ENCODE measurements at regions not wholly inside any gene's neighbourhood (a gene's known extent, or its start where the extent isn't known, plus 50 kb on each side); places are given as distances from the start of the nearest gene placed in this dataset.

DNA sequence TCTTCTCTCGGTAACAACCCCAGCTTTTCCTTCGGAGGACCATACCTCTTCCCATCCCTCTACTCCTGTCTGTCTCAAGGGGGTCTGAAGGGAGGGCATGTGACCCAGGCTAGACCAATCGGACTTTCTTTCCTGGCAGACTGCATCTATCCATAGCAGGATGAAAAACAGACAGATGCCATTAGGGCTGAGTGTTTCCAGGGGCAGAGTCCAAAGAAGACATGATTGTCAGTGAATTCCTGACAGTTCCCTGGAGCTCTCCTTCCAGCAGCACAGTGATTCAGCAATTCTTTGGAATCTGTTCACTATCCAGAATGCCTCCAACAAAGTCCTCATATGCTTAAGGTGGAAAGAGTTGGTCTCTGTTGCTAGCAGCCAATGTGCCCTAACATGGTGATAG lies 189.8 kb downstream of the KCTD12 start:
- Histone ChIP-seq H3K4me3 (ENCODE audit: insufficient read depth, low read depth, low read length) (no peak overlapping the region), H3K27me3 (ENCODE audit: control insufficient read depth, insufficient read depth, low read length) (no peaks in the 10 kb centered on the region), H3K36me3 (replicated peaks; ENCODE audit: control insufficient read depth, insufficient read depth, low read length) (no peaks in the 10 kb centered on the region)
- DNase-seq = no peak

DNA sequence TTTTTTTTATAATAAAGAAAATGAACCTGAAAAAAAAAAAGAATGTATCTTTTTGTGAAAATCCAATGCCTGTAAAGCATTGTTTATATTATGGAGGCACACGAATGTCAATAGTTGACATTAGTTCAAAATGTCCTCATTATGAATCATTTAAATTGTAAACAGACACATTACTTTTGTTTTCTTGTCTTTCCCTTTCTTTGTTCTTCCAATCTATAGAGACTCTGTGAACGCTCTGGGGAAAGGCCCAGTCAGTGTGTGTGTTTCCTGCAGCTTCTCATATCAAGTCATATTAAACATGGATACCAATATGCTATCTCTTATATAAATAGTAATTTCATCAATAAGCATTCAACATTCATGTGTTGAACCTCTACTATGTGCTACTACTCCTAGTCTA lies 193.1 kb downstream of the KCTD12 start:
- Histone ChIP-seq H3K27me3 (ENCODE audit: control insufficient read depth, insufficient read depth, low read length) (no peaks in the 10 kb centered on the region), H3K4me3 (ENCODE audit: insufficient read depth, low read depth, low read length) (no peak overlapping the region), H3K36me3 (replicated peaks; ENCODE audit: control insufficient read depth, insufficient read depth, low read length) (no peaks in the 10 kb centered on the region)
- DNase-seq = no peak

DNA sequence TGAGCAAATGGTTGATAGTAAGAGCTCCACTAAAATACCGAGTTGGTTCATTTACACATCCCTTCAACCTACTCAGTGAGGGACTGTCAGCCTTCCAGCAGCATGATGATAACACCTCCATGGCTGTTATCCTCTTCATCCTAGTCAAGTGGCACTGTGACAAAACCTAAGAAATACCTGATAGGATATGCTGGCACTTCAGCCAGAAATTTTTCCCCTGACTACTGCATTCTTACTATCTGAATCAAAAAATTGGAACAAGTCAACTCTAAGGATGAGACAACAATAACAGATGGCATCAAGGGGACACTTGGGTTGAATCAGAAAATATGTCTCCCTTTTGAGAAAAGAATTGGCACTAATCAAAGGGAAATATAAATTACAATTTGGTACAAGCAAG lies 193.9 kb downstream of the KCTD12 start:
- Histone ChIP-seq H3K27me3 (ENCODE audit: control insufficient read depth, insufficient read depth, low read length) (no peaks in the 10 kb centered on the region), H3K36me3 (replicated peaks; ENCODE audit: control insufficient read depth, insufficient read depth, low read length) (no peaks in the 10 kb centered on the region), H3K4me3 (ENCODE audit: insufficient read depth, low read depth, low read length) (no peak overlapping the region)
- no peak for DNase-seq

DNA sequence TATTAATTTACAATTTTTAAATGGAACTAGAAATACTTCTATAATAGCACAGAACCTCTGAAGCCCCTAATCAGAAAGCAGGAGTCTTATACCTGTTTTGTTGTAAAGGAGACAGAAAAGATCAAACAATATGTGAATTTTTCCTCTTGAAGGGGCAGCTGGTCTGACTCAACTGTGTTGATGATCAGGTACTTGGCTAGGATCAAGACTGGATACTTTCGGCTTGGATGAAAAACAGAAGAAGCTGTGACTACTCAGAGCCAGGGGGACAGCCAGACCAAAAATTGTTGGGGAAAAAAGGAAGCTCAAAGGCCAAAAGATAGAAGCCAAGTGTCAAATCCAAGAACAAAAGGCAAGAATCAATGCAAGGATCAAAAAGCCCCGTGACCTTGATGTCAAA lies 195.6 kb downstream of the KCTD12 start:
- H3K36me3 ChIP-seq (replicated peaks; ENCODE audit: control insufficient read depth, insufficient read depth, low read length) = no peaks in the 10 kb centered on the region
- DNase-seq = no peak
- H3K27me3 ChIP-seq (ENCODE audit: control insufficient read depth, insufficient read depth, low read length) = no peaks in the 10 kb centered on the region
- H3K4me3 ChIP-seq (ENCODE audit: insufficient read depth, low read depth, low read length) = no peak overlapping the region

DNA sequence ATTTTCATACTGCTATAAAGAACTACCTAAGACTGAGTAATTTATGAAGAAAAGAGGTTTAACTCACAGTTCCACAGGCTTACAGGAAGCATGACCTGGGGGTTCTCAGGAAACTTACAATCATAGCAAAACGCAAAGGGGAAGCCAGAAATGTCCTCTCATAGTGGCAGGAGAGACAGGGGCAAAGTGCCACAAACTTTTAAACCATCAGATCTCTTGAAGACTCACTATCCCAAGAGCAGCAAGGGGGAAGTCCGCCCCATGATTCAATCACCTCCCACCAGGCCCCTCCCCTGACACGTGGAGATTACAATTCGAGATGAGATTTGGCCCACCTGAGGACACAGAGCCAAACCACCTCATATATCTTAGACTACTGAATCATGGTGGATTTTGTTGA lies 198.7 kb downstream of the KCTD12 start:
- DNase-seq = no peak
- H3K27me3 ChIP-seq (ENCODE audit: control insufficient read depth, insufficient read depth, low read length) = no peaks in the 10 kb centered on the region
- H3K36me3 ChIP-seq (replicated peaks; ENCODE audit: control insufficient read depth, insufficient read depth, low read length) = no peaks in the 10 kb centered on the region
- no peak overlapping the region for H3K4me3 ChIP-seq (ENCODE audit: insufficient read depth, low read depth, low read length)

DNA sequence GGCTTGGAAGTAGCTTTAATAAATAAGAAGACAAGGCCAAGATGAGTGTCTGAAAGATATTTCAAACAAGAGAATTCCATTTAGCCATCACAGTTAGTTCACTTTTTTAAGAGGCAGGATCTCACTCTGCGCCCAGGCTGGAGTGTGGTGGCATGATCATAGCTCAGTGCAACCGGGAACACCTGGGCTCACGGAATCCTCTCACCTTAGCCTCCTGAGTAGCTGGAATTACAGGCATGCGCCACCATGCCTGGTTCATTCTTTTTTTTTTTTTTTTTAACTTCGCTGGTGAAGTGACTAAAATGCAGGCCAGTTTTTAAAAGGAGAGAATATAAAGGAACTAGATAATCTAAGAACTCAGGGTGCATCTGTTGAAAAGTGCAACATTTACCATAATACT lies 200.3 kb downstream of the KCTD12 start:
- no peaks in the 10 kb centered on the region for H3K36me3 ChIP-seq (replicated peaks; ENCODE audit: control insufficient read depth, insufficient read depth, low read length)
- H3K27me3 ChIP-seq (ENCODE audit: control insufficient read depth, insufficient read depth, low read length) = no peaks in the 10 kb centered on the region
- DNase-seq = no peak
- H3K4me3 ChIP-seq (ENCODE audit: insufficient read depth, low read depth, low read length) = no peak overlapping the region

DNA sequence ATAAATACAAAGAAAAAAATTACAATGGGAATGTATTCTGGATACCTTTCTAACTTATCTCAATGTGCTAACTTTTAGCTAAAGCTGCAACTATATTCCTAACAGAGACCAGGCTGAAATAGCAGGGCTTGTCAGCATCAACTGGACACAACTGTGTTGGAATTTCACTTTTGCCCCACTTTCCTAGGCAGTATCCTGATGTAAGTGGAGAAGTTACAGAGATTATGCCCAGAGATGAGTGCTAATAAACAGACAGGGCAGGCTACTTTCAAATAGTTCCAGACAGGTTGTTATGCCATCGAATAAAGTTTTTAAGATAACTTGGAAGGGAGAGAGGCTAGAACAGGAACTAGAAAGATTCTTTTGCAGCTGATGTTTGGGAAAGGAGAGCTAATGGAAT lies 201.9 kb downstream of the KCTD12 start:
- no peak for DNase-seq
- no peaks in the 10 kb centered on the region for H3K36me3 ChIP-seq (replicated peaks; ENCODE audit: control insufficient read depth, insufficient read depth, low read length)
- no peaks in the 10 kb centered on the region for H3K27me3 ChIP-seq (ENCODE audit: control insufficient read depth, insufficient read depth, low read length)
- H3K4me3 ChIP-seq (ENCODE audit: insufficient read depth, low read depth, low read length) = no peak overlapping the region

DNA sequence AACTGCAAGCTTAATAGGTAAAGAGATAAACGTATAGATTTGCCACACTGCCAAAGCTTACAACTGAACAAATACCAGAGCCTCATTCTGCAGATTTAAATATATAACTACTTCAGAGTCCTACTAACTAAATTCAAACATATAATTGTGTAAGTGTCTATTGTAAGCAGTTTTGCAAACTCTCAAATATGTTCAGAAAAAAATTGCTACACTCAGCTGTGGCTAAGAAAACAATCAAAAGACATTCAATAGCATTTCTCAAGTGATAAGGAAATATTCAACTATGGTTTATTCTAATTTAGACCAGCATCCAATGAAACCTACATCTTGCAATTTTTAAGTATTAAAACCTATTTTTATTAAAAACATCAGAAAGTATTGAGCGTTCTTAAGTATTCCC lies 202.4 kb downstream of the KCTD12 start:
- H3K36me3 ChIP-seq (replicated peaks; ENCODE audit: control insufficient read depth, insufficient read depth, low read length) = no peaks in the 10 kb centered on the region
- no peak overlapping the region for H3K4me3 ChIP-seq (ENCODE audit: insufficient read depth, low read depth, low read length)
- H3K27me3 ChIP-seq (ENCODE audit: control insufficient read depth, insufficient read depth, low read length) = no peaks in the 10 kb centered on the region
- no peak for DNase-seq

DNA sequence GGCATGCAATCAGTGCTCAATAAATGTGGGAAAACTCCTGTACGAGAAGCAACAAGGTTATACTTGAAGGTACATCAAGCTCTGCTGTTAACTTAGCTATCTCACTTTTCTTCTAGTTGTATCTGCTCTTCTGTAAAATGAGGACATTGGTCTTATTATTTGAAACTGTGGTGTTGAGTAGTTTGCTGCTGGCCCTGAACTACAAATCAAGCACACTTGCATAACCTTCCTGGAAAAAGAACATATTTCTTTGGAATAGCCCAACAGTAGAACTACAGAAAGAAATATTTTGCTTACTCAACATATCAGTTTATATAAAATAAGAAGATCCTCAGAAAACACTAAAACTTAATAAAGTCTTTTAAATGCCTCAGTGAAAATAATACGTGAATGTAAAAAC lies 203.0 kb downstream of the KCTD12 start:
- H3K27me3 ChIP-seq (ENCODE audit: control insufficient read depth, insufficient read depth, low read length) = no peaks in the 10 kb centered on the region
- no peak for DNase-seq
- H3K4me3 ChIP-seq (ENCODE audit: insufficient read depth, low read depth, low read length) = no peak overlapping the region
- H3K36me3 ChIP-seq (replicated peaks; ENCODE audit: control insufficient read depth, insufficient read depth, low read length) = no peaks in the 10 kb centered on the region

DNA sequence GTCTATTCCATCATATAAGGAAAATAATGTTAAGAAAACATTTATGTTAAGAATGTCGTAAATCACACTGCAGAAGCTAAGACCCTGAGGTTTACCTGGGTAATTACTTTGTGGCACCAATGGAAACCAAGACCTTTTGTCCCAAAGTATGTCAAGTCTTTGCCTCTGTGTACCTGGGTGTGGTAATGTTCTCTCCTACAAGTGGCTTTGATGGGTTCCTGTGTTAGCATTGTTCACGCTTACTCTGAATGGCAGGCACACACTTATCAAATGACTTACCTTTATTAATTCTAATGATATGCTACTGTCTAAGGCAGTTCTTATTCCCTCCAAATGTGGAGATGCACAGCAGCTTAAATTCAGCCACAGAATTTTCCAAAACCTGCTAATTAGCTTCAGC lies 206.1 kb downstream of the KCTD12 start:
- H3K4me3 ChIP-seq (ENCODE audit: insufficient read depth, low read depth, low read length) = no peak overlapping the region
- no peaks in the 10 kb centered on the region for H3K36me3 ChIP-seq (replicated peaks; ENCODE audit: control insufficient read depth, insufficient read depth, low read length)
- H3K27me3 ChIP-seq (ENCODE audit: control insufficient read depth, insufficient read depth, low read length) = no peaks in the 10 kb centered on the region
- no peak for DNase-seq

DNA sequence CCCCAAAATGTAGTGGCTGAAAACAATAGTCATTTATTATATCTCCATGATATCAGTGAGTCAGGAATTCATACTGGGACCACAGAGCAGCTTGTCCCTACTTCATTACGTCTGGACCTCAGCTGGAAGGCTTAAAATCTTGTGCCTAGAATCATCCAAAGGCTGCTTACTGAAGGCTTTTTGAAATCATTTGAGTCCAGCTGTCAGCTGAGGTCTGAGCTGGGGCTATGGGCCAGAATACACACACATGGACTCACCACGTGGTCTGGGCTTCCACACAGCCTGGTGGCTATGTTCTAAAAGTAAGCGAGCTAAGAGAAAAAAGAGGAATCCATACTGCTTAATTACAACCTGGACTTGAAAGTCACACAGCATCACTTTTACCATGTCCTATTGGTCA lies 209.2 kb downstream of the KCTD12 start:
- no peak for DNase-seq
- H3K36me3 ChIP-seq (replicated peaks; ENCODE audit: control insufficient read depth, insufficient read depth, low read length) = no peaks in the 10 kb centered on the region
- H3K27me3 ChIP-seq (ENCODE audit: control insufficient read depth, insufficient read depth, low read length) = no peaks in the 10 kb centered on the region
- no peak overlapping the region for H3K4me3 ChIP-seq (ENCODE audit: insufficient read depth, low read depth, low read length)

DNA sequence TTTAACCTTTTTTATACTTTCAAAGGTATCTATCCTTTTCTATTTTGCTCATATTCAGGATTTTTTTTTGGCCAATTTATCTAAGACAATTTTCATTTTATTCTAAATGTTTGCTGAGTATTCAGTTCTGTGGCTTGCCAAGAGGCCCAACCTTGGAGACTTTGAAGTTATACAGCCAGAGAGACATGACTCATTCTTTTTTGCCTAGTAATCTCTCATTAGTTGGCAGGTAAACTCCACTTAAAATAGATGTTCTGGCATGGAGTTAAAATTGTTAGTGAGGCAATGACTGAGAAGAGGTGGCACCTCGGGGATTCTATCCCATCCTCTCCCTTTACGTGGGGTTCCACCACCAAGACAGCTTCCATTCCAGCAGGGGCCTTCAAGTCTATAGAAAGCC lies 213.8 kb downstream of the KCTD12 start:
- Histone ChIP-seq H3K27me3 (ENCODE audit: control insufficient read depth, insufficient read depth, low read length) (no peaks in the 10 kb centered on the region), H3K36me3 (replicated peaks; ENCODE audit: control insufficient read depth, insufficient read depth, low read length) (no peaks in the 10 kb centered on the region), H3K4me3 (ENCODE audit: insufficient read depth, low read depth, low read length) (no peak overlapping the region)
- no peak for DNase-seq

DNA sequence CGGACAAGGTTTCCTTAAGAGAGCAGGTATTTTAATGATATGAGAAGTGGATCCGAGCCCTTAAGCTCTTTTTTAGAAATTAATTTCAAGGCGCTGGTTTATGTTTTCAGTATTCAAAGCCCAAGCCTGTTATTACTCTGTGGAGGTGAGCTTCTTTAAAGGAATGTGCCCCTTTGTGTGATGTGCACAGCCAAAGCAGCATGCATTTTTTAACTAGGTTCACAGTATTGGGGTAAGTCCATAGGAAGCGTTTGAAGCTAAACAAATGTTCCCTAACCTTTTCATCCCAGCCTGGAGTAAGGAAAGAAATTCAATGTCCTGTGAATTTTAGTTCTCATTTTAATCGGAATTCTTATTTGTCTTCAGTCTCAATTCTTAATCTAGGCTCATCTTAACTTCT lies 217.5 kb downstream of the KCTD12 start:
- DNase-seq = no peak

DNA sequence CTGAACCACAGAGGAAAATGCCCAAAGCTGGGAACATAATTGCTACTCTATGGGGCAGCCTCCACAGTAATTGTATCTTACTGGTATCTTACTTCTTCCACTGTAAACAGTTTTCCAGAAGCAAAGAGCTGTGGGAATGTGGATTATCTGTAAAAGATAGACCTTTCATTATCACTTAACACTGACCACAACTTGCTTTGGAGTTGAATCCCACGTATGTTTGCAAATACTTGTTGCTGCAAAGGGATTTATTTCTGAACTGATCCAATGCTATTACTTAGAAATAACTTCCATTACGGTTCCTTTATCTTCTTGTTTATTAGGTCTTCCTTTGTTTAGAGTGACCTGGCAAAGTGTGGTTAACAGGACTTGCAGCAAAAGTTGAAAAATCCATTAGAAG lies 218.1 kb downstream of the KCTD12 start:
- DNase-seq = no peak
- Histone ChIP-seq H3K4me3 (ENCODE audit: insufficient read depth, low read depth, low read length) (no peak overlapping the region), H3K36me3 (replicated peaks; ENCODE audit: control insufficient read depth, insufficient read depth, low read length) (no peaks in the 10 kb centered on the region), H3K27me3 (ENCODE audit: control insufficient read depth, insufficient read depth, low read length) (no peaks in the 10 kb centered on the region)

More for the DNA sequence above, 217.5 kb downstream of the KCTD12 start:
- H3K4me3 ChIP-seq (ENCODE audit: insufficient read depth, low read depth, low read length) = no peak overlapping the region
- H3K27me3 ChIP-seq (ENCODE audit: control insufficient read depth, insufficient read depth, low read length) = no peaks in the 10 kb centered on the region
- H3K36me3 ChIP-seq (replicated peaks; ENCODE audit: control insufficient read depth, insufficient read depth, low read length) = no peaks in the 10 kb centered on the region

DNA sequence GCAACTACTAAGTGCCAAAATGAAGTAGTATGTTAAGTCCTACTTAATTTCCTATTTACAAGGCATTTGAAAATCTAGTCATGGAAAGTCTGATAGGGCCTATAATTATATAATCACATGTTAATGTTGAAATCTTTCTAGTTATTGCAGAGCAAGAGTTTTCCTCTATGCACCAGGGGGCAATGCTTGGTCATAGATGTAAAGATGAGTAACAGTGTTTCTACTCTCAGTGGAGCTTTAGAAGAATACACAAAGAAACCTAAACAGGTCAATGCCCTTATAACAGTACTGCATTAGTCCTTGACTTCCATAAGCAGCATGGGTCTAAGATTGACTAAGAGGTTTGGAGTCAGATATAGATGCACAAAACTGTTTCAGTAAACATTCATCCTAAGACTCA lies 218.7 kb downstream of the KCTD12 start:
- no peaks in the 10 kb centered on the region for H3K36me3 ChIP-seq (replicated peaks; ENCODE audit: control insufficient read depth, insufficient read depth, low read length)
- H3K4me3 ChIP-seq (ENCODE audit: insufficient read depth, low read depth, low read length) = no peak overlapping the region
- no peak for DNase-seq
- no peaks in the 10 kb centered on the region for H3K27me3 ChIP-seq (ENCODE audit: control insufficient read depth, insufficient read depth, low read length)

DNA sequence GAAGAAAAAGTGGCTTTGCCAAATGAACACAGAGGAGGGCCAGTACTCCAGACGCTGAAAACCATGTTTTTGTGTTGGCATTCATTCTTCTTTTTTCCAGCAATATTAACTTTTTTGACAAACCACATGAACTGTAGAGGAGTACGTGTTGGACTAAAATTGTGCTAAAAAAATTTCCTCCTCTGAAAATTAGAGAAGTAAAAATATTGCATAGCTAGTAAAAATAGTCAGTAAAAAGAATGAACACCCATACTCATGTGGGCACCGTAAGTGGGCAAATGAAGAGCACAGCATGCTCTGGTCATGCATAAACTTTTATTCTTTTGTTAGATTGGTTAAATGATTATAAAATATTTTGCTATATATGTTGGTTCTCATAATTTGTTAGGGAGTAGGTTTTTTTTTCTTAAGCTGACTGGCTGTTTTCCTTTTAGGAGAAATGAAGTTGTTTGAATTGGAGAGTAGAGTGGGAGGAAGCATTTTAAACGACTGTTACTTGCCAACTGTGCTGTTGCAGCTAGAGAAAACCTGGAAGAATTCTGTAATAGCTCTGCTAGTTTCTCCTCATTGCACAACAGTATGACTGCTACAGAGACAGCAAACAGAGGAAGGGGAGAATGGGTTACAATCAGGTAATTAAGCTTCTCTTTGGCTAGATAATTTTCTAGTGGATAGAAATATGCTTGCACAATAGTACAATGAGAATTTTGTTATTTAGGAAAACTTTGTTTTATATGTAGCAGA lies 222.4 kb downstream of the KCTD12 start:
- Histone ChIP-seq H3K27me3 (ENCODE audit: control insufficient read depth, insufficient read depth, low read length) (no peaks in the 10 kb centered on the region), H3K4me3 (ENCODE audit: insufficient read depth, low read depth, low read length) (no peak overlapping the region), H3K36me3 (replicated peaks; ENCODE audit: control insufficient read depth, insufficient read depth, low read length) (no peaks in the 10 kb centered on the region)
- no peak for DNase-seq
